ENCODE measurements at regions not wholly inside any gene's neighbourhood (a gene's known extent, or its start where the extent isn't known, plus 50 kb on each side); places are given as distances from the start of the nearest gene placed in this dataset.

DNA sequence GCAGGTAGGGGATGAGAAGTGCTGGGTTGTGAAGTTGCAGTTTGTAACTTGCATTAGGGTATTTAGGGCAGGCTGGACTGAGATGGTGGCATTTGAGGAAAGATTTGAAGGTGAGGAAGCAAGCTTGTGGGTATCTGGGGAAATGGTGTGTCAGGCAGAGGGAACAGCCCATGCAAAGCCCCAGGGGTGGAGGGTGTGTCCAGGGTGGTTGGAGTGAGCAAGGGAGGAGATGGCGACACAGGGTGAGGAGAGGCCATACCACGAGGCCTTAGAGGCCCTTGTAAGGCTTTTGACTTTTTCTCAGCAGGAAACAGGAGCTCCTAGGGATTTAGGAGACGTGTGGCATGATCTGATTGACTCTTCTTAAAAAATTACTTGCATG is 136.9 kb downstream of the NUAK1 start:
- in situ Hi-C loops (cut with MboI; ENCODE audit: low sequenced_read_pairs), result no loop called here

DNA sequence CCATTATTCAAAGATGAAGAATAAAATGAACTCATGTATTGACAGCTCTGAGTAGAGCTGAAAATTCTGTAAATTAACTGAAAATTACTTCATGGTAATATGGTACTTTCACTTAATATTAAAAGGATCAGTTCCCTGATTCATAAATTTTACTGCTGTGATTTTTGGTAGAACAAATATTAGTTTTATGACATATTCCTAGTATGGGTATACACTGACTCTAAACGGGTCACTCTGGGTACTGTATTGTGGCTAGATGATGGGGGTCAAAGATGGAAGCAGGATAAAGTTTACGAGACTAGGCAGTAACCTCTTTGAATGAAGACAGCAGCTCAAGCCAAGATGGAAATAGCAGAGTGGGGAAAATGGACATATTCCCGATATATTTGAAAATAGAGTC is 135.5 kb downstream of the NUAK1 start:
- in situ Hi-C loops (cut with MboI; ENCODE audit: low sequenced_read_pairs), result no loop called here

DNA sequence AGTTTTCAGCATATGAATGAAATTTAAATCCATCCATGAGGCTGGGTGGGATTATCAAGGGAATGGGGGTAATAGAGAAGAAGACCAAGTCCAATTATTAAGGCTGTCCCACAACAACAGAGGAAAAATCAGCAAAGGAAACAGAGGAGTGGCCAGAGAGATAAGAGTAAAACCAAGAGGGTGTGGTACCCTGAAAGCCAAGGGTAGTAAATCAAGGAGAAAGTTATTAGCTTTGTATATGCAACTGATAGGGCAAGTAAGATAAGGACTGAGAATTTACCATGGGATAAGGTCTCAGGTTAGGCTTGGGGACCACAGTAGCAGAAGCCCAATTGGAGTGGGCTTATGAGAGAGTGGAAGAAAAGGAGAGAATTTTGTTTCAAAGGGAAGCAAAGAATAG is 134.5 kb downstream of the NUAK1 start:
- in situ Hi-C loops (cut with MboI; ENCODE audit: low sequenced_read_pairs), result no loop called here

DNA sequence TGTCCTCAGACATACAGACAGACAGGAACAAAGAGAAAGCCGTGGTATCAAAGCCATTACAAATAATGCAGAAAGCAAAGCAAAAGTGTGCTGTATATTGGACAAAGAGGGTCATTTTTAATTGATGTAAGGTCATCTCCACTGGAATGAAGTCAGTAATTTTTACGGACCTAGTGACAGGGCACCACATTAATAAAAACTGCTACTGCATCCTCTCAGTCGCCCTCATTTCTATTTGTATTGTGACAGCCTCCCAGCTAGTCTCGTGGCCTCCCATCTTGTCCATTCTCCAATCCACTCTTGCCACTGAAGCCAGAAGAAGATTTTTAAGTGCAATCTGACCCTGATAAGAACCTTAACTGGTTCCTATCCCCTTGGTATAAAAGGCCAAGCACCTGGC is 132.4 kb downstream of the NUAK1 start:
- in situ Hi-C loops (cut with MboI; ENCODE audit: low sequenced_read_pairs), result no loop called here

DNA sequence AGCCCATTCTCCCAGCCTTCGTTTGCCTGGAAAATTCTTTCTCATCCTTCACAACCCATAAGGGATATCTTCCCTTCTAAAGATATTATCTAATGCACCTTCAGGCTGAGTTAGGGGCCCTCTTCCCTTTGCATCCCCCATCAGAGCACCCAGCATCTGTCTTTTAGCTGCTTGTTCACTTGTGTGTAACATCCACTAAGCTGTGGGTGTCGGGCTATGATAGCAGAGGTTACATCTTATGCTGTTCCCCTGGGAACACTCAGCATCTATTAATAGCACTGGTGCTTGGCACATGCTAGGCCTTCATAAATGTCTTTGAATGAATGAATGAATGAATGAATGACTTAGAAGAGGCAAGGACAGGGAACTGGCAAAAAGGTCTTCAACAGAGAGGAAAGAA is 131.8 kb downstream of the NUAK1 start:
- in situ Hi-C loops (cut with MboI; ENCODE audit: low sequenced_read_pairs), result no loop called here

- in situ Hi-C loops (cut with MboI; ENCODE audit: low sequenced_read_pairs), result no loop called here
Observed at GRCh38 chr12:106010741-106011140, 128.0 kb downstream of the NUAK1 start.

Data from HL-60/S4 treated with phorbol 12-myristate 13-acetate at 8.2 ng/mL for 4 days and 3 days (cell line).